Cardiac septum (tissue), 1 donor: ENCODE measurements at regions not wholly inside any gene's neighbourhood (a gene's known extent, or its start where the extent isn't known, plus 50 kb on each side); places are given as distances from the start of the nearest gene placed in this dataset.

Experiments used
- DNase-seq: peaks from one replicate; pipeline ENCODE4 v3.0.0-alpha.2; 2020; ENCODE audit warnings: low spot score
- intact Hi-C: fragments of 100-400 bp; cut with DNase I; formaldehyde crosslinking; loops from one replicate; pipeline ENCODE4 v1.14.0; 2022
- donor health status: DM: no; HTN: no; CAD: no.

GRCh38 chr11:103651341-103651998, 385.0 kb upstream of the DDI1 start:
- intact Hi-C loops = no loop called here
- no peak for DNase-seq

GRCh38 chr11:103652013-103652412, 384.4 kb upstream of the DDI1 start:
- intact Hi-C loops = no loop called here
- DNase-seq = no peak

DNA sequence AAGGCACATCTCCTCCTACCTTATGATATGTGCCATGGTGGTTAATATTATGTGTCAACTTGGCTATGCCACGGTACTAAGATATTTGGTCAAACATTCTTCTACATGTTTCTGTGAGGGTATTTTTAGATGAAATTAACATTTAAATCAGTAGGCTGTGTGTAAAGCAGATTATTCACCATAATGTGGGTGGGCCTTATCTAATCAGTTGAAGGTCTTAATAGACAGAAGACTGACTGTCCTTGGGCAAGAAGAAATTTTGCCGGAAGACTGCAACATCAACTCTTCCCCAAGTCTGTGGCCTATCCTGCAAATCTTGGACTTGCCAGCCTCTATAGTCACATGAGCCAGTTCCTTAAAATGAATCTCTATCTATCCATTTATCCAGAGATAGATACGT, 380.1 kb upstream of the DDI1 start:
- intact Hi-C loops = no loop called here
- no peak for DNase-seq

- intact Hi-C loops = no loop called here
- DNase-seq = no peak
Observed at GRCh38 chr11:103659206-103659618, 377.2 kb upstream of the DDI1 start.

- intact Hi-C loops = no loop called here
- DNase-seq = no peak
Observed at GRCh38 chr11:103659743-103660142, 376.7 kb upstream of the DDI1 start.

DNA sequence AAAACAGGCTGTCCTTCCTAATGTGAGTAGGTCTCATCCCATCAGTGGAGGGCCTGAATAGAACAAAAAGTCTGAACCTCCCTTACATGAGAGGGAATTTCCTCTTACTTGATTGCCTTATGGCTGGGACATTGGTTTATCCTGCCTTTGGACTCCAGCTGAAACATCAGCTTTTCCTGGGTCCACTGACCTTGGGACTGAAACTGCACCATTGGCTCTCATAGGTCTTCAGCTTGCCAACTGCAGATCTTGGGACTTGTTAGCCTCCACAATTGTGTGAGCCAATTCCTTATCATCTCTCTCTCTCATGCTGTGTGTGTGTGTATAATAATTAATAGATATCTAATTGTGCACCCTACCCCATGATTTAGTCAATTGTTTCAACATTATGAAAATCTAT, 375.3 kb upstream of the DDI1 start:
- DNase-seq = no peak
- intact Hi-C loops = no loop called here

GRCh38 chr11:103661991-103662390, 374.4 kb upstream of the DDI1 start:
- DNase-seq = no peak
- intact Hi-C loops = no loop called here

GRCh38 chr11:103662880-103663279, 373.6 kb upstream of the DDI1 start:
- intact Hi-C loops = no loop called here
- DNase-seq = no peak

- intact Hi-C loops = no loop called here
Observed at GRCh38 chr11:103668859-103669258, 367.6 kb upstream of the DDI1 start.

DNA sequence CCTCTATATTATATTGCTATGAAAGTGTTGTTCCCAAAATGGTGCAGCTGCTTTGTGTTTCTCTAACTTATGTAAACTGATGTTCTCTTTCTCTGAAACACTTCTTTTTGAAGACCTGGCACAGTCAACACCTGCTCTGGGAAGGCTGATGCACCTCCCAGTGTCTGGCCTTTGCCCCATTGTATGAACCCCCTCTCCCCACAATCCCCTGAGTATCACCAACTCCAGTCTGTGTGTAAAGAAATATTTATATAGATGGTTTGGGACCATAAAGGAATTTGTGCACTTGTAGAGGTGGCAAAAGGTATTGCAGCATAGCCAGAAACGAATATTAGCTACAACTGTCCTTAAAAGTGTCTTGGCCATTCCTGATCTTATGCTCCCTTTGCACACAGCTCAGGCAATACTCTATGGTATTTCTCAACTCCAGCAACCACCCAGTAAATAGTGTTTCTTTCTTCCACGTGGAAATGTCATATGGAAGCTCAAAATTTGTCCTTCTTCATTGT, 365.2 kb upstream of the DDI1 start:
- no peak for DNase-seq
- intact Hi-C loops = no loop called here

More at GRCh38 chr11:103668859-103669258, 367.6 kb upstream of the DDI1 start:
- DNase-seq = no peak

DNA sequence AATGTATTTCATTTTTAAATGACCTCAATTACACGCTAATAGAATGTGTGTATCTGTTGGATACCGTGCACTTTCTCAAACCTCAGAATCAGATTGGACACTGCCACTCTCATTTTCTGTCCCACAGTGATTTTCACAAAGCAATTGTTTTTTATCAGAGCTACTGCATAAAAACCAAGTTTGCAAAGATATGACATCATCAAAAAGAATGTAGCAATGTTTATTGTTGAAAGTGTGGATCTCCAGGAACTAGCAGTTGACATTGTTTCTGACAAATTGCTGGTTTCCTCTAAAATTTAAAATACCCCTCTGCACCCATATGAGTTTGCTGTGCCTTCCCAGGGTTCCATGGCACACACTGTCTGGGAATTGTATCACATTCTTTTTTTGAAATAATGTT, 362.7 kb upstream of the DDI1 start:
- intact Hi-C loops = no loop called here
- DNase-seq = no peak

DNA sequence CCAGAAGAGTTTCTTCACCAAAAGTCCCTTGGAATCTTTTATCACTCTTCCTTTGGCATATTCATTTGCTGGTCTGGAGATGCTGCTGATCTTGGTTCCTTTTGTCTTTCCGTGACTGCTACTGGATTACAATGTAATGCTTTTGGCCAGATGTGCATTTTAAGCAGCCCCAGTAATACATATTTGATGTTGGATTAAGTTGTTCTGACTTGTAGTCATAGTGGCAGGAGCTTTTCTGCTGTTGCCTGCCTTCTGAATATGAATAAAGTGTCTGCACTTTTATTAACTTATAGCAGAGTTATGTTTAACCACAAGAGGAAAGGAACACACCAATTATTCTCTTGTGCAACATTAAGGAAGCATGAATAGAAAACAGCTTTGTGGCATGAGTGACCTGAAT, 360.0 kb upstream of the DDI1 start:
- no peak for DNase-seq
- intact Hi-C loops = no loop called here

DNA sequence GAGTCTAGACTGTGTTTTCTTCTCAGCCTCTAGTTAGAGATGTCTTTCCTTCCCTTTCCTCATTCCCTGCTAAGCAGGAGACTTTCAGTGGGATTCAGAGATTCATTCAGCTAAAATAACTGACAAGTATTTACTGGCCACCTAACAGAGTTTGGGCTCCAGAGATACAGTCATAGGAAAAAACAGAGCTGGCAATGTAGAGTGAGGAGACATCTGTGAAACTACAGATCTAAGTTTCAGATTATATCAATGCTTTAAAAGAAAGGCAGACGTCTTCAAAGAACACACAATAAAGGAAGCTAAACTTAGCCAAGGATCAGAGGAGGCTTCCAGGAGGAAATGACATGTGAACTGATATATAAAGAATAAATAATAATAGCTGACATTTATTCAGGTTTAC, 355.6 kb upstream of the DDI1 start:
- no peak for DNase-seq
- intact Hi-C loops = loop anchor here (5.0 to 10.0 kb wide), 3 partner anchors 56 to 244 kb away; no protein-coding TSS in a partner anchor

- no peak for DNase-seq
- intact Hi-C loops = loop anchor here (2.0 to 10.0 kb wide), 4 partner anchors 55 to 469 kb away; no protein-coding TSS in a partner anchor
Observed at GRCh38 chr11:103681855-103682254, 354.6 kb upstream of the DDI1 start.

- intact Hi-C loops = loop anchor here (2.0 to 10.0 kb wide), 4 partner anchors 55 to 468 kb away; no protein-coding TSS in a partner anchor
- DNase-seq = no peak
Observed at GRCh38 chr11:103682318-103683184, 353.9 kb upstream of the DDI1 start.

GRCh38 chr11:103683576-103683975, 352.9 kb upstream of the DDI1 start:
- no peak for DNase-seq
- intact Hi-C loops = loop anchor here (2.0 to 10.0 kb wide), 4 partner anchors 54 to 467 kb away; no protein-coding TSS in a partner anchor

GRCh38 chr11:103688924-103689323, 347.5 kb upstream of the DDI1 start:
- intact Hi-C loops = loop anchor here (10.0 kb wide), 1 partner anchor 236 kb away; no protein-coding TSS in a partner anchor

DNA sequence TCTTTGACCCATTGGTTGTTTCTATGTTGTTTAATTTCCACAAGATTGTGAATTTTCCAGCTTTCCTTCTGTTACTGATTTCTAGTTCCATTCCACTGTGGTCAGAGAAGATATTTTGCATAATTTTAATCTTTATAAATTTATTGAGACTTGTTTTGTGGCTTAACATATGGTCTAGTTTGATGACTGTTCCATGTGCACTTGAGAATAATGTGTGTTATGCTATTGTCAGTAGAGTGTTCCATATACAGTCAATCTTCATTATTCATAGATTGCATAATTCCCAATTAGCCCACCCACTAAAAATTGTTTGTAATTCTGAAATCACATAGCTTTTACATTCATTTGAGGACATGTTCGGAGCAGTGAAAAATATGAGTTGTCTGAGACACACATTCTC, 346.1 kb upstream of the DDI1 start:
- DNase-seq = no peak
- intact Hi-C loops = no loop called here

More at GRCh38 chr11:103688924-103689323, 347.5 kb upstream of the DDI1 start:
- no peak for DNase-seq

DNA sequence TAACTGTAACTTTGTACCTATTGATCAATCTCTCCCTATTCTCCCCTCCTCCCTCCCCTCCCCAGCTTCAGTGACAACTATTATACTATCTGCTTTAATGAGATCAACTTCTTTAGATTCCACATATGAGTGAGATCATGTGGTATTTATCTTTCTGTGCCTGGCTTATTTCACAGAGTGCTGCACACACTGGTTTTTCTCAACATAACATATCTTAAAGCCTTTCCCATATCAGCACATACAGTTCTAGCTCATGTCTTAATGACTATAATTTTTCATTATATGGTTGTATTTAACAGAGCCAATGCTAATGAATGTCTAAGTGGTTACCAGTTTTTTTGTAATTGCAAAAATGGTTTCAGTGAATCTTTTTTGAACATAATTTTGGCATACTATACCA, 340.3 kb upstream of the DDI1 start:
- intact Hi-C loops = no loop called here
- no peak for DNase-seq

- DNase-seq = no peak
- intact Hi-C loops = no loop called here
Observed at GRCh38 chr11:103699216-103699615, 337.2 kb upstream of the DDI1 start.
